NCI-H460 (cell line): ENCODE measurements at regions not wholly inside any gene's neighbourhood (a gene's known extent, or its start where the extent isn't known, plus 50 kb on each side); places are given as distances from the start of the nearest gene placed in this dataset.

ENCODE experiments used
- DNase-seq: peaks from one replicate; pipeline ENCODE4 v3.0.0-alpha.2; 2016; ENCODE audit warnings: low read depth; ENCODE audit errors: extremely low read depth

DNA sequence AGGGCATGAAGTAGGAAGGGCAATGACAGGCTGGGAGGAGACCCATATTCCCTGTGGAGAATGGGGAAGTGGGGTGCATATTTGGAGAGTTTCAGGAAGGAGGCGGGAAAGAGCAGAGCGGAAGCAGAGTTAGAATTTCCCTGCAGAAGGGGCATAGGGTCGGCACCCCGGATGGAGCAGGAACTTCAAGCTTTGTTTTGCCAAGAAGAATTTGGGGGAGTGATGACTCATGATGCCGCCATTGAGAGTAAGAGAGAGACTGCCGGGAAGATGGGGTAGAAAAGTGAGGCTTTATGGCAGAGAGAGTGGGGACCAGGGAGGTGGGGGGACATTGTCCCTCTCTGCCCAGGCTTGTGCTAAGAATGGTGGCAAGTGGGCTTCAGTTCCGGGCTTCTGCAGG is 50.3 kb upstream of the EPB41L1 start:
- no peak for DNase-seq
